PFSK-1 (cell line): ENCODE measurements at regions not wholly inside any gene's neighbourhood (a gene's known extent, or its start where the extent isn't known, plus 50 kb on each side); places are given as distances from the start of the nearest gene placed in this dataset.

ENCODE experiments used
- POLR2AphosphoS5 ChIP-seq: IDR thresholded peaks from 2 replicates; pipeline ENCODE4 v1.6.1; 2012; ENCODE audit warnings: low read depth, mild to moderate bottlenecking, control low read depth, low read length, moderate library complexity
- REST ChIP-seq, 2 experiments: IDR thresholded peaks; 2 replicates each; pipeline versions ENCODE4 v1.6.1 to v1.8.0; 2011 to 2012; ENCODE audit warnings: low read depth in 2 of 2, low read length in 2 of 2, control low read depth in 1 of 2, inconsistent platforms in 1 of 2, mild to moderate bottlenecking in 1 of 2, moderate library complexity in 1 of 2; ENCODE audit not compliant: insufficient read depth in 1 of 2
- SIN3A ChIP-seq: IDR thresholded peaks from 2 replicates; pipeline ENCODE4 v1.6.1; 2012; ENCODE audit warnings: mild to moderate bottlenecking, low read length, moderate library complexity, borderline replicate concordance; ENCODE audit not compliant: insufficient read depth
- TAF1 ChIP-seq: IDR thresholded peaks from 2 replicates; pipeline ENCODE4 v1.6.1; 2012; ENCODE audit warnings: low read length, control low read depth, borderline replicate concordance; ENCODE audit not compliant: insufficient read depth

GRCh38 chr5:125655156-125655555, 768.1 kb upstream of the GRAMD2B start:
- TF ChIP-seq REST (IDR thresholded peaks at IDR 0.05; ENCODE audit: insufficient read depth in 1 of 2, low read depth in 2 of 2, low read length in 2 of 2): no peak
- TF ChIP-seq POLR2AphosphoS5: no peak
- no peak for TF ChIP-seq TAF1
- TF ChIP-seq SIN3A: no peak
